HEK293 (cell line): ENCODE measurements at regions not wholly inside any gene's neighbourhood (a gene's known extent, or its start where the extent isn't known, plus 50 kb on each side); places are given as distances from the start of the nearest gene placed in this dataset.
A peak's percentile ranks its signal among the peaks of the same experiment; 100 is the strongest.

Experiments
- CTCF ChIA-PET: fragments of 350-600 bp; formaldehyde crosslinking; extraction: SDS; loops from one replicate; lab custom pipeline; 2021; ENCODE audit warnings: antibody characterized with exemption; lab: Yijun Ruan, JAX
- POLR2A ChIA-PET: fragments of 300-600 bp; formaldehyde crosslinking; extraction: SDS; loops from one replicate; lab custom pipeline; 2020; ENCODE audit warnings: antibody characterized with exemption, inconsistent platforms; lab: Yijun Ruan, JAX
- H3K27ac ChIP-seq: fragments of 200-500 bp; sonication (Bioruptor generic); 2 replicates; pipeline ENCODE4 v1.5.1; 2014; ENCODE audit warnings: low read depth, low read length, control low read depth, inconsistent platforms; ENCODE audit errors: extremely low read depth
- H3K36me3 ChIP-seq, 2 experiments: fragments of 200-500 bp in 1 of 2; sonication (Bioruptor generic) in 1 of 2; 1 replicate in 1 of 2; 2 replicates in 1 of 2; pipeline ENCODE4 v1.5.1; 2014 to 2017; ENCODE audit warnings: inconsistent platforms in 2 of 2, low read length in 2 of 2; ENCODE audit not compliant: control insufficient read depth in 2 of 2, insufficient read depth in 1 of 2
- H3K4me1 ChIP-seq: fragments of 200-500 bp; sonication (Bioruptor generic); 2 replicates; pipeline ENCODE4 v1.5.1; 2014; ENCODE audit warnings: mild to moderate bottlenecking, low read length, inconsistent platforms; ENCODE audit not compliant: control insufficient read depth, insufficient read depth
- H3K4me3 ChIP-seq: 2 replicates; pipeline ENCODE4 v1.5.1; 2011; ENCODE audit warnings: low read depth, mild to moderate bottlenecking, control low read depth, low read length, moderate library complexity
- H3K9me3 ChIP-seq: fragments of 200-500 bp; sonication (Bioruptor generic); 2 replicates; pipeline ENCODE4 v1.5.1; 2014; ENCODE audit warnings: low read depth, low read length, inconsistent platforms; ENCODE audit not compliant: control insufficient read depth, insufficient read depth
- AEBP2 ChIP-seq: fragments of 450-650 bp; formaldehyde crosslinking; IDR thresholded peaks from 2 replicates; pipeline ENCODE4 v1.5.1; 2016; ENCODE audit warnings: missing biosample characterization, missing genetic modification characterization, borderline replicate concordance
- FEZF1 ChIP-seq: fragments of 450-650 bp; formaldehyde crosslinking; IDR thresholded peaks from 2 replicates; pipeline ENCODE4 v1.5.1; 2016; ENCODE audit warnings: missing biosample characterization, missing genetic modification characterization
- GFI1B ChIP-seq: fragments of 450-650 bp; formaldehyde crosslinking; IDR thresholded peaks from 2 replicates; pipeline ENCODE4 v1.5.1; 2016; ENCODE audit warnings: missing biosample characterization, missing genetic modification characterization
- GLI2 ChIP-seq: fragments of 450-650 bp; formaldehyde crosslinking; IDR thresholded peaks from 2 replicates; pipeline ENCODE4; 2017; ENCODE audit warnings: missing biosample characterization, missing genetic modification characterization, low read depth, borderline replicate concordance
- GLIS1 ChIP-seq: fragments of 450-650 bp; formaldehyde crosslinking; IDR thresholded peaks from 2 replicates; pipeline ENCODE4 v1.5.1; 2016; ENCODE audit warnings: missing biosample characterization, missing genetic modification characterization
- HOXD13 ChIP-seq: sonication (generic); formaldehyde crosslinking; IDR thresholded peaks from 2 replicates; pipeline ENCODE4 v1.8.0; 2022; ENCODE audit warnings: missing genetic modification reagents, borderline replicate concordance
- SCRT2 ChIP-seq: fragments of 450-650 bp; formaldehyde crosslinking; IDR thresholded peaks from 2 replicates; pipeline ENCODE4 v1.5.1; 2016; ENCODE audit warnings: missing biosample characterization, missing genetic modification characterization
- SETDB1 ChIP-seq: IDR thresholded peaks from one replicate; pipeline ENCODE4 v1.6.1; 2017; ENCODE audit warnings: mild to moderate bottlenecking, low read length, moderate library complexity, mixed read lengths; ENCODE audit not compliant: insufficient read length
- WT1 ChIP-seq: fragments of 450-650 bp; formaldehyde crosslinking; IDR thresholded peaks from 2 replicates; pipeline ENCODE4 v1.5.1; 2016; ENCODE audit warnings: missing biosample characterization, missing genetic modification characterization
- ZBTB21 ChIP-seq: fragments of 450-650 bp; formaldehyde crosslinking; IDR thresholded peaks from 2 replicates; pipeline ENCODE4 v1.5.1; 2017; ENCODE audit warnings: missing biosample characterization, missing genetic modification characterization
- ZBTB6 ChIP-seq: fragments of 450-650 bp; formaldehyde crosslinking; IDR thresholded peaks from 2 replicates; pipeline ENCODE4 v1.5.1; 2017; ENCODE audit warnings: missing biosample characterization, missing genetic modification characterization
- ZIC2 ChIP-seq: fragments of 450-650 bp; formaldehyde crosslinking; IDR thresholded peaks from 2 replicates; pipeline ENCODE4 v1.5.1; 2016; ENCODE audit warnings: missing biosample characterization, missing genetic modification characterization
- ZNF221 ChIP-seq: fragments of 450-650 bp; formaldehyde crosslinking; IDR thresholded peaks from 2 replicates; pipeline ENCODE4 v1.5.1; 2017; ENCODE audit warnings: missing biosample characterization, missing genetic modification characterization, borderline replicate concordance
- ZNF239 ChIP-seq: fragments of 450-650 bp; formaldehyde crosslinking; IDR thresholded peaks from 2 replicates; pipeline ENCODE4 v1.5.1; 2016; ENCODE audit warnings: missing biosample characterization, missing genetic modification characterization
- ZNF555 ChIP-seq: fragments of 450-650 bp; formaldehyde crosslinking; conservative IDR thresholded peaks from 2 replicates; pipeline ENCODE4 v1.5.1; 2017; ENCODE audit warnings: missing biosample characterization, mild to moderate bottlenecking, missing genetic modification characterization, inconsistent platforms
- ZNF596 ChIP-seq: fragments of 450-650 bp; IDR thresholded peaks from 2 replicates; pipeline ENCODE4 v1.5.0; 2018; ENCODE audit warnings: missing biosample characterization, mild to moderate bottlenecking, missing genetic modification characterization, moderate library complexity
- ZNF658 ChIP-seq: fragments of 450-650 bp; formaldehyde crosslinking; IDR thresholded peaks from 2 replicates; pipeline ENCODE4; 2016; ENCODE audit warnings: missing biosample characterization, missing genetic modification characterization
- ZNF660 ChIP-seq: fragments of 450-650 bp; IDR thresholded peaks from 2 replicates; pipeline ENCODE4 v1.5.1; 2018; ENCODE audit warnings: missing biosample characterization, mild to moderate bottlenecking, missing genetic modification characterization
- ZNF704 ChIP-seq: fragments of 450-650 bp; formaldehyde crosslinking; IDR thresholded peaks from 2 replicates; pipeline ENCODE4 v1.5.1; 2016; ENCODE audit warnings: missing biosample characterization, missing genetic modification characterization
- TF ChIP-seq, protein P1 (sequence below): fragments of 450-650 bp; formaldehyde crosslinking; IDR thresholded peaks from 2 replicates; pipeline ENCODE4 v1.5.1; 2016; ENCODE audit warnings: missing biosample characterization, missing genetic modification characterization
- TF ChIP-seq, protein P2 (sequence below): fragments of 450-650 bp; formaldehyde crosslinking; IDR thresholded peaks from 2 replicates; pipeline ENCODE4 v1.5.1; 2016; ENCODE audit warnings: missing biosample characterization, missing genetic modification characterization
- TF ChIP-seq, protein P3 (sequence below): fragments of 450-650 bp; formaldehyde crosslinking; IDR thresholded peaks from 2 replicates; pipeline ENCODE4 v1.5.1; 2016; ENCODE audit warnings: missing biosample characterization, missing genetic modification characterization

GRCh38 chr2:67854798-67855197 is 208.0 kb downstream of the C1D start:
- Histone ChIP-seq H3K4me3 (no peak overlapping the region), H3K9me3 (no peaks in the 10 kb centered on the region), H3K36me3 (no peaks in the 10 kb centered on the region), H3K27ac (no peak overlapping the region), H3K4me1 (no peaks in the 10 kb centered on the region)
- TF ChIP-seq SCRT2 (tag by site-specific recombination), result 0 out of 2 replicates have a peak, but pooled peaks have one; percentile 37
- TF ChIP-seq, protein P1, sequence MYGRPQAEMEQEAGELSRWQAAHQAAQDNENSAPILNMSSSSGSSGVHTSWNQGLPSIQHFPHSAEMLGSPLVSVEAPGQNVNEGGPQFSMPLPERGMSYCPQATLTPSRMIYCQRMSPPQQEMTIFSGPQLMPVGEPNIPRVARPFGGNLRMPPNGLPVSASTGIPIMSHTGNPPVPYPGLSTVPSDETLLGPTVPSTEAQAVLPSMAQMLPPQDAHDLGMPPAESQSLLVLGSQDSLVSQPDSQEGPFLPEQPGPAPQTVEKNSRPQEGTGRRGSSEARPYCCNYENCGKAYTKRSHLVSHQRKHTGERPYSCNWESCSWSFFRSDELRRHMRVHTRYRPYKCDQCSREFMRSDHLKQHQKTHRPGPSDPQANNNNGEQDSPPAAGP (tag by site-specific recombination), result no peak
- ChIA-PET POLR2A (no interaction called here), CTCF (interaction anchor here (0.5 to 1.5 kb wide), 3 partner anchors 8 to 286 kb away, joined by 3 to 5 read pairs (median 3); no protein-coding TSS in a partner anchor)

DNA sequence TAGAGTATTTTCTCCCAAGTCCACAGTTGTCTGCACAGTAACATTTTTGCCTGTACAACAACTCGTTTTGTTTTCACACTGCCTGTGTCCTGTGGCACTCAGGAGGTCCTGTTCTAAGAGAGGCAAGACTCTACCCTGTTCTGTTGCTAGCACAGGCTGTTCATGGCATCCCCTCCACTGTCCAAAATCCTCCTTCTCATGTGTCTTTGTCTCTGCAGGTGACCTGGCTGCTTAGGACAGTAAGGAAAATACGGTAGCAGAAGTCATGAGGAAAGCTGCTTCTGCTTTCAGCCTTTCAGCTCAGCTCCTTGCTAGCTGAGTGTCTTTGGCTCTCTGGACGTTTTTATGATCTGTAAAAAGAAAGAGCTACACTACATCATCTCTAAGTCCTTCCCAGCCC is 205.9 kb downstream of the C1D start:
- Histone ChIP-seq H3K4me1 (no peaks in the 10 kb centered on the region), H3K9me3 (no peaks in the 10 kb centered on the region), H3K36me3 (no peaks in the 10 kb centered on the region), H3K4me3 (no peak overlapping the region), H3K27ac (no peak overlapping the region)
- TF ChIP-seq AEBP2, result no peak
- POLR2A ChIA-PET, result no interaction called here
- CTCF ChIA-PET, result interaction anchor here (0.6 kb wide), 1 partner anchor 1588 kb away, joined by 3 read pairs; no protein-coding TSS in a partner anchor

GRCh38 chr2:67857836-67858235 is 205.0 kb downstream of the C1D start:
- TF ChIP-seq ZNF221 (tag by site-specific recombination), result no peak
- no peak for TF ChIP-seq ZBTB6
- no peak for TF ChIP-seq ZNF658 (tag by site-specific recombination)
- no peak for TF ChIP-seq ZNF239
- TF ChIP-seq ZBTB21 (tag by site-specific recombination), result no peak
- no peak for TF ChIP-seq ZNF596 (tag by site-specific recombination)
- TF ChIP-seq GFI1B (tag by site-specific recombination), result no peak
- no peak for TF ChIP-seq SETDB1
- TF ChIP-seq ZNF660 (tag by site-specific recombination), result no peak
- TF ChIP-seq WT1 (tag by site-specific recombination), result no peak
- TF ChIP-seq FEZF1 (tag by site-specific recombination), result no peak
- TF ChIP-seq, all 188 proteins: peak for 0
- POLR2A ChIA-PET, result no interaction called here
- no peak overlapping the region for H3K27ac ChIP-seq
- H3K4me1 ChIP-seq, result no peaks in the 10 kb centered on the region
- H3K4me3 ChIP-seq, result no peak overlapping the region
- H3K36me3 ChIP-seq, result no peaks in the 10 kb centered on the region
- H3K9me3 ChIP-seq, result no peaks in the 10 kb centered on the region
- CTCF ChIA-PET, result interaction anchor here (0.6 kb wide), 2 partner anchors 277 to 1753 kb away, joined by 4 to 5 read pairs; no protein-coding TSS in a partner anchor

GRCh38 chr2:67858886-67859285 is 203.9 kb downstream of the C1D start:
- no peaks in the 10 kb centered on the region for H3K4me1 ChIP-seq
- no peak overlapping the region for H3K27ac ChIP-seq
- H3K4me3 ChIP-seq, result no peak overlapping the region
- no peaks in the 10 kb centered on the region for H3K36me3 ChIP-seq
- ChIA-PET CTCF (no interaction called here), POLR2A (no interaction called here)
- no peaks in the 10 kb centered on the region for H3K9me3 ChIP-seq
- no peak for TF ChIP-seq GLI2
- TF ChIP-seq ZNF704 (tag by site-specific recombination), result no peak
- no peak for TF ChIP-seq ZIC2 (tag by site-specific recombination)
- TF ChIP-seq, protein P2, sequence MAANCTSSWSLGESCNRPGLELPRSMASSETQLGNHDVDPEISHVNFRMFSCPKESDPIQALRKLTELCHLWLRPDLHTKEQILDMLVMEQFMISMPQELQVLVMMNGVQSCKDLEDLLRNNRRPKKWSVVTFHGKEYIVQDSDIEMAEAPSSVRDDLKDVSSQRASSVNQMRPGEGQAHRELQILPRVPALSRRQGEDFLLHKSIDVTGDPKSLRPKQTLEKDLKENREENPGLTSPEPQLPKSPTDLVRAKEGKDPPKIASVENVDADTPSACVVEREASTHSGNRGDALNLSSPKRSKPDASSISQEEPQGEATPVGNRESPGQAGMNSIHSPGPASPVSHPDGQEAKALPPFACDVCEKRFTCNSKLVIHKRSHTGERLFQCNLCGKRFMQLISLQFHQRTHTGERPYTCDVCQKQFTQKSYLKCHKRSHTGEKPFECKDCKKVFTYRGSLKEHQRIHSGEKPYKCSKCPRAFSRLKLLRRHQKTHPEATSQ, result no peak
- TF ChIP-seq, protein P3, sequence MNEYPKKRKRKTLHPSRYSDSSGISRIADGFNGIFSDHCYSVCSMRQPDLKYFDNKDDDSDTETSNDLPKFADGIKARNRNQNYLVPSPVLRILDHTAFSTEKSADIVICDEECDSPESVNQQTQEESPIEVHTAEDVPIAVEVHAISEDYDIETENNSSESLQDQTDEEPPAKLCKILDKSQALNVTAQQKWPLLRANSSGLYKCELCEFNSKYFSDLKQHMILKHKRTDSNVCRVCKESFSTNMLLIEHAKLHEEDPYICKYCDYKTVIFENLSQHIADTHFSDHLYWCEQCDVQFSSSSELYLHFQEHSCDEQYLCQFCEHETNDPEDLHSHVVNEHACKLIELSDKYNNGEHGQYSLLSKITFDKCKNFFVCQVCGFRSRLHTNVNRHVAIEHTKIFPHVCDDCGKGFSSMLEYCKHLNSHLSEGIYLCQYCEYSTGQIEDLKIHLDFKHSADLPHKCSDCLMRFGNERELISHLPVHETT (tag by site-specific recombination), result no peak
- TF ChIP-seq ZNF555 (tag by site-specific recombination), result no peak
- no peak for TF ChIP-seq GLIS1 (tag by site-specific recombination)
- no peak for TF ChIP-seq HOXD13 (CRISPR knock-in tag)
